K562 (cell line): ENCODE measurements at regions not wholly inside any gene's neighbourhood (a gene's known extent, or its start where the extent isn't known, plus 50 kb on each side); places are given as distances from the start of the nearest gene placed in this dataset.

Source experiments
- ARID1B ChIP-seq: fragments of 450-650 bp; IDR thresholded peaks from 2 replicates; pipeline ENCODE4 v1.6.1; 2016; ENCODE audit warnings: antibody characterized with exemption, mild to moderate bottlenecking, inconsistent platforms
- CSDE1 ChIP-seq, 2 experiments: fragments of 450-650 bp; IDR thresholded peaks; 2 replicates each; pipeline ENCODE4 v1.6.1; 2016; ENCODE audit warnings: mild to moderate bottlenecking in 1 of 2
- FOXM1 ChIP-seq, 2 experiments: fragments of 450-650 bp in 1 of 2; sonication (generic) in 1 of 2; formaldehyde crosslinking in 1 of 2; IDR thresholded peaks; 2 replicates each; pipeline versions ENCODE4 v1.6.1 to v1.9.0; 2017 to 2022; ENCODE audit warnings: low read depth in 2 of 2, mild to moderate bottlenecking in 2 of 2, missing genetic modification reagents in 1 of 2, moderate library complexity in 1 of 2
- HINFP ChIP-seq: fragments of 450-650 bp; conservative IDR thresholded peaks from 2 replicates; pipeline ENCODE4 v1.6.1; 2016; ENCODE audit warnings: missing genetic modification characterization, low read depth, mild to moderate bottlenecking, control low read depth, missing compliant biosample characterization
- RCOR1 ChIP-seq, 2 experiments: IDR thresholded peaks; 2 replicates each; pipeline ENCODE4 v1.6.1; 2012; ENCODE audit warnings: low read depth in 2 of 2, low read length in 2 of 2, borderline replicate concordance in 1 of 2, improper control_type of control experiment in 1 of 2
- RERE ChIP-seq: sonication (generic); formaldehyde crosslinking; IDR thresholded peaks from 2 replicates; pipeline ENCODE4 v1.8.0; 2023; ENCODE audit warnings: missing genetic modification reagents, mild to moderate bottlenecking, borderline replicate concordance
- RNF2 ChIP-seq: sonication (generic); IDR thresholded peaks from 2 replicates; pipeline ENCODE4 v1.6.1; 2016
- SMARCC2 ChIP-seq: fragments of 450-650 bp; IDR thresholded peaks from 2 replicates; pipeline ENCODE4 v1.6.1; 2017; ENCODE audit warnings: antibody characterized with exemption, moderate library complexity, mild to moderate bottlenecking, low read depth
- SNIP1 ChIP-seq: fragments of 450-650 bp; IDR thresholded peaks from 2 replicates; pipeline ENCODE4 v1.7.1; 2017; ENCODE audit warnings: low read depth, mild to moderate bottlenecking

- TF ChIP-seq FOXM1 (IDR thresholded peaks at IDR 0.05; ENCODE audit: low read depth), result no peak
- TF ChIP-seq FOXM1 (CRISPR knock-in tag; IDR thresholded peaks at IDR 0.05; ENCODE audit: low read depth), result no peak
- TF ChIP-seq CSDE1 (IDR thresholded peaks at IDR 0.05), result no peak
- no peak for TF ChIP-seq RNF2
- TF ChIP-seq ARID1B, result no peak
- no peak for TF ChIP-seq SNIP1
- no peak for TF ChIP-seq RERE
- no peak for TF ChIP-seq RCOR1 (IDR thresholded peaks at IDR 0.05; ENCODE audit: borderline replicate concordance in 1 of 2, low read depth in 2 of 2, low read length in 2 of 2)
- TF ChIP-seq SMARCC2, result no peak
- no peak for TF ChIP-seq HINFP (tag)
Measured at GRCh38 chrX:151085207-151085606, 91.2 kb upstream of the GPR50 start (continued).
